ENCODE measurements at regions not wholly inside any gene's neighbourhood (a gene's known extent, or its start where the extent isn't known, plus 50 kb on each side); places are given as distances from the start of the nearest gene placed in this dataset.

- TF ChIP-seq CTCF (IDR thresholded peaks at IDR 0.05) (no peak), EZH2 (IDR thresholded peaks at IDR 0.05) (no peak), EZH2phosphoT487 (IDR thresholded peaks at IDR 0.05) (no peak)
Measured at GRCh38 chr14:34018564-34019244, 67.8 kb upstream of the EGLN3 start.
